GM13976 (cell line): ENCODE measurements at regions not wholly inside any gene's neighbourhood (a gene's known extent, or its start where the extent isn't known, plus 50 kb on each side); places are given as distances from the start of the nearest gene placed in this dataset.

ENCODE experiments used
- DNase-seq: peaks from one replicate; pipeline ENCODE4 v3.0.0; 2012; ENCODE audit warnings: low spot score
- CTCF ChIP-seq: IDR thresholded peaks from 2 replicates; pipeline ENCODE4 v1.5.1; 2012; ENCODE audit warnings: borderline replicate concordance, mild to moderate bottlenecking; ENCODE audit not compliant: insufficient read depth; ENCODE audit errors: extremely low read depth, missing control alignments, control extremely low read depth
- in situ Hi-C: fragments of 300-500 bp; cut with MboI; formaldehyde crosslinking; loops from one replicate; pipeline ENCODE4 v1.12.0; 2022; ENCODE audit warnings: low sequenced_read_pairs, mixed read lengths, inconsistent platforms; ENCODE audit not compliant: unreplicated experiment

- no peak for TF ChIP-seq CTCF
- no peak for DNase-seq
- in situ Hi-C loops: no loop called here
Measured at GRCh38 chr21:24852610-24853195, 754.6 kb downstream of the MRPL39 start.

- no peak for DNase-seq
- no peak for TF ChIP-seq CTCF
- in situ Hi-C loops: no loop called here
Measured at GRCh38 chr21:24850121-24850520, 757.2 kb downstream of the MRPL39 start.

- TF ChIP-seq CTCF: no peak
- in situ Hi-C loops: no loop called here
- DNase-seq: no peak
Measured at GRCh38 chr21:24844671-24845070, 762.6 kb downstream of the MRPL39 start.

GRCh38 chr21:24840287-24840686 lies 767.0 kb downstream of the MRPL39 start:
- no peak for DNase-seq

GRCh38 chr21:24832961-24833360 lies 774.3 kb downstream of the MRPL39 start:
- in situ Hi-C loops: no loop called here
- no peak for TF ChIP-seq CTCF
- DNase-seq: no peak

More at GRCh38 chr21:24840287-24840686, 767.0 kb downstream of the MRPL39 start:
- in situ Hi-C loops: no loop called here
- TF ChIP-seq CTCF: no peak

GRCh38 chr21:24829397-24829796 lies 777.9 kb downstream of the MRPL39 start:
- no peak for DNase-seq
- TF ChIP-seq CTCF: no peak
- in situ Hi-C loops: no loop called here
